Osteoblast (primary cell): ENCODE measurements at regions not wholly inside any gene's neighbourhood (a gene's known extent, or its start where the extent isn't known, plus 50 kb on each side); places are given as distances from the start of the nearest gene placed in this dataset.

ENCODE experiments used
- DNase-seq: peaks from one replicate; pipeline ENCODE4 v3.0.0; 2011; ENCODE audit warnings: low spot score, mixed read lengths; ENCODE audit not compliant: insufficient read length; ENCODE audit errors: missing footprints
- H2AFZ ChIP-seq: 2 replicates; pipeline ENCODE4 v1.6.0; 2011; ENCODE audit warnings: mild to moderate bottlenecking, low read length
- H3K27ac ChIP-seq: 2 replicates; pipeline ENCODE4 v1.5.1; 2011; ENCODE audit warnings: mild to moderate bottlenecking, low read depth, low read length, moderate library complexity
- H3K27me3 ChIP-seq: 2 replicates; pipeline ENCODE4 v1.6.0; 2012; ENCODE audit warnings: mild to moderate bottlenecking, control low read depth, inconsistent platforms, low read length, moderate library complexity; ENCODE audit not compliant: insufficient read depth
- H3K36me3 ChIP-seq: 2 replicates; pipeline ENCODE4 v1.5.1; 2011; ENCODE audit warnings: mild to moderate bottlenecking, low read length, control low read depth, moderate library complexity; ENCODE audit not compliant: insufficient read depth
- H3K4me1 ChIP-seq: 2 replicates; pipeline ENCODE4 v1.5.1; 2011; ENCODE audit warnings: mild to moderate bottlenecking, low read length, control low read depth, moderate library complexity; ENCODE audit not compliant: insufficient read depth
- H3K4me2 ChIP-seq: 2 replicates; pipeline ENCODE4 v1.6.0; 2011; ENCODE audit warnings: mild to moderate bottlenecking, low read length; ENCODE audit not compliant: insufficient read depth
- H3K4me3 ChIP-seq: fragments of 200-600 bp; sonication (generic); 3 replicates; pipeline ENCODE4 v1.5.1; 2012; ENCODE audit warnings: mild to moderate bottlenecking, low read length, inconsistent platforms; ENCODE audit not compliant: insufficient read depth
- H3K79me2 ChIP-seq: 2 replicates; pipeline ENCODE4 v1.6.0; 2012; ENCODE audit warnings: mild to moderate bottlenecking, low read length, control low read depth, inconsistent platforms; ENCODE audit not compliant: insufficient read depth
- H3K9me3 ChIP-seq: 2 replicates; pipeline ENCODE4 v1.5.1; 2011; ENCODE audit warnings: low read depth, low read length, control low read depth
- H4K20me1 ChIP-seq: 2 replicates; pipeline ENCODE4 v1.6.0; 2012; ENCODE audit warnings: mild to moderate bottlenecking, low read length, control low read depth; ENCODE audit not compliant: insufficient read depth
- TF ChIP-seq, protein P1 (sequence below): IDR thresholded peaks from 2 replicates; pipeline ENCODE4 v1.5.1; 2011; ENCODE audit warnings: mild to moderate bottlenecking, low read depth, low read length, moderate library complexity; ENCODE audit errors: extremely low read depth

- TF ChIP-seq, protein P1, sequence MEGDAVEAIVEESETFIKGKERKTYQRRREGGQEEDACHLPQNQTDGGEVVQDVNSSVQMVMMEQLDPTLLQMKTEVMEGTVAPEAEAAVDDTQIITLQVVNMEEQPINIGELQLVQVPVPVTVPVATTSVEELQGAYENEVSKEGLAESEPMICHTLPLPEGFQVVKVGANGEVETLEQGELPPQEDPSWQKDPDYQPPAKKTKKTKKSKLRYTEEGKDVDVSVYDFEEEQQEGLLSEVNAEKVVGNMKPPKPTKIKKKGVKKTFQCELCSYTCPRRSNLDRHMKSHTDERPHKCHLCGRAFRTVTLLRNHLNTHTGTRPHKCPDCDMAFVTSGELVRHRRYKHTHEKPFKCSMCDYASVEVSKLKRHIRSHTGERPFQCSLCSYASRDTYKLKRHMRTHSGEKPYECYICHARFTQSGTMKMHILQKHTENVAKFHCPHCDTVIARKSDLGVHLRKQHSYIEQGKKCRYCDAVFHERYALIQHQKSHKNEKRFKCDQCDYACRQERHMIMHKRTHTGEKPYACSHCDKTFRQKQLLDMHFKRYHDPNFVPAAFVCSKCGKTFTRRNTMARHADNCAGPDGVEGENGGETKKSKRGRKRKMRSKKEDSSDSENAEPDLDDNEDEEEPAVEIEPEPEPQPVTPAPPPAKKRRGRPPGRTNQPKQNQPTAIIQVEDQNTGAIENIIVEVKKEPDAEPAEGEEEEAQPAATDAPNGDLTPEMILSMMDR: no peak
- peak overlapping the region; percentile 61 for H3K27ac ChIP-seq
- no peaks in the 10 kb centered on the region for H3K27me3 ChIP-seq
- H3K4me1 ChIP-seq: peaks cover 15% of the 10 kb centered on the region
- H3K36me3 ChIP-seq: no peaks in the 10 kb centered on the region
- peak overlapping the region; percentile 51 for H3K4me3 ChIP-seq
- peak overlapping the region; percentile 96 for H2AFZ ChIP-seq
- H4K20me1 ChIP-seq: no peaks in the 10 kb centered on the region
- H3K4me2 ChIP-seq: peak overlapping the region; percentile 80
- peak; percentile 95 for DNase-seq
- no peaks in the 10 kb centered on the region for H3K79me2 ChIP-seq
- no peaks in the 10 kb centered on the region for H3K9me3 ChIP-seq
Measured at GRCh38 chr20:50415516-50416268, 94.5 kb upstream of the PTPN1 start.

DNA sequence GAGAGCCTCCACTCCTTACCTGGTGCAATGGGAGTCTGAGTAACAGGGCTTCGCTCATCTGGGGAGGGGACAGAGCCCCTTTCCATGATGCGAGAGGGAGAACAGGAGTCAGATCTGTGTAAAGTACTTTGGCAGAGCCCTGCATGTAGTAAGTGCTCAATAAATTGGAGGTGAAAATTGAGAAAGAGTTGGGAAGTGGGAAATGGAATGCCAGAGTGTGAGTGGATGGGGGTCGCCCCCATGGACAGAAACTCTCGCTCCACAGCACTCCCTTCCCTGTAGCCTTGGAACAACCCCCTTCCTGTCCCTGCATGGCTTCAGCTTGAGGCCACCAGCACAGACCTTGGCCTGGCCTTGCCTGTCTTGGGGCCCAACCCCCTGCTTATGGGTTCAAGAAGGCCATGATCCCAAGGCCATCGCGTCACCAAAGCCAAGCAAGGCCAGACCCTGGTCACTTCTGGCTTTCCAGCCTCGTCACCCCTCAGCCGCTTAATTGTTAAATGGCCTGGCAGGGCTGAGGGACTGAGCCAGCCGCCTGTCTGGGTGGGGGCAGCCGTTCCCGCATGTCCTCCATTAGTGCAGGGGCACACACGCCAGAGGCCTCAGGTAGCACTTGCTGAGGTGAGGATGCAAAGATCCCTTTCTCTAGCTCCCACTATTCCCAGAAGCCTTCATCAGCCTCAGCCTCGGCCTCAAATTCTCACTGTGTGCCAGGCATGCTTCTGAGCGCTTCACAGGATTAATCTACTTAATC, 93.7 kb upstream of the PTPN1 start:
- no peaks in the 10 kb centered on the region for H3K27me3 ChIP-seq
- peaks cover 15% of the 10 kb centered on the region for H3K4me1 ChIP-seq
- no peaks in the 10 kb centered on the region for H3K79me2 ChIP-seq
- no peaks in the 10 kb centered on the region for H4K20me1 ChIP-seq
- peak overlapping the region; percentile 80 for H3K4me2 ChIP-seq
- H3K27ac ChIP-seq: peak overlapping the region; percentile 61
- peaks cover under 1% of the 10 kb centered on the region for H3K9me3 ChIP-seq
- H3K4me3 ChIP-seq: peak overlapping the region; percentile 51
- DNase-seq: peak; percentile 79
- H2AFZ ChIP-seq: peak overlapping the region; percentile 96
- H3K36me3 ChIP-seq: no peaks in the 10 kb centered on the region
- TF ChIP-seq, protein P1: no peak

DNA sequence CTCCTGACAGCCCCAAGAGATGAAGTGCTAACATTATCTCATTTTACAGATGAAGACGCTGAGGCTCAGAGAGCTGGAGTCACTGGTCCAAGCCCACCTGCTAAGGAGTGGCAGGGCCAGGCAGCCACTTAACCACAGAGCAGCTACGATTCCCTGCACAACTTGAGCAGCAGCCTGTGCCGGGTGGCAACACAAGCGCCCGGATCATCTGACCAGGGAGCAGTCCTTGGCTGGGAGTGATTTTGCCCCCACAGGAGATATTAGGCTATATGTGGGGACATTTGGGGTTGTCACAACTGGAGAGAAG, 93.2 kb upstream of the PTPN1 start:
- no peaks in the 10 kb centered on the region for H3K27me3 ChIP-seq
- H3K27ac ChIP-seq: no peak overlapping the region
- H3K9me3 ChIP-seq: peaks cover 3% of the 10 kb centered on the region
- no peak for DNase-seq
- no peak overlapping the region for H2AFZ ChIP-seq
- no peaks in the 10 kb centered on the region for H3K36me3 ChIP-seq
- no peaks in the 10 kb centered on the region for H3K79me2 ChIP-seq
- TF ChIP-seq, protein P1: no peak
- H3K4me3 ChIP-seq: no peak overlapping the region
- H3K4me1 ChIP-seq: peaks cover 15% of the 10 kb centered on the region
- no peaks in the 10 kb centered on the region for H4K20me1 ChIP-seq
- H3K4me2 ChIP-seq: no peak overlapping the region
